ENCODE measurements at regions not wholly inside any gene's neighbourhood (a gene's known extent, or its start where the extent isn't known, plus 50 kb on each side); places are given as distances from the start of the nearest gene placed in this dataset.

DNA sequence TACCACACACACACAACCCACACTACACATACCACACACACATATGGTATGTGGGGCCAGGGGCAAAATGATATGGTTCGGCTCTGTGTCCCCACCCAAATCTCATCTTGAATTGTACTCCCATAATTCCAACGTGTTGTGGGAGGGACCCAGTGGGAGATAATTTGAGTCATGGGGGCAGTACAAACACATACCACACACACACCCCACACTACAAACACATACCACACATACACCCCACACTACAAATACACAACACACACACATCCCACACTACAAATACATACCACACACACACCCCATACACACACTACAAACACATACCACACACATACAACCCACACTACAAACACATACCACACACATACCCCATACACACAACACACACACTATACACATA, 117.8 kb downstream of the TTC32 start:
- DNase-seq, result no peak
- CTCF ChIA-PET, result no interaction called here

DNA sequence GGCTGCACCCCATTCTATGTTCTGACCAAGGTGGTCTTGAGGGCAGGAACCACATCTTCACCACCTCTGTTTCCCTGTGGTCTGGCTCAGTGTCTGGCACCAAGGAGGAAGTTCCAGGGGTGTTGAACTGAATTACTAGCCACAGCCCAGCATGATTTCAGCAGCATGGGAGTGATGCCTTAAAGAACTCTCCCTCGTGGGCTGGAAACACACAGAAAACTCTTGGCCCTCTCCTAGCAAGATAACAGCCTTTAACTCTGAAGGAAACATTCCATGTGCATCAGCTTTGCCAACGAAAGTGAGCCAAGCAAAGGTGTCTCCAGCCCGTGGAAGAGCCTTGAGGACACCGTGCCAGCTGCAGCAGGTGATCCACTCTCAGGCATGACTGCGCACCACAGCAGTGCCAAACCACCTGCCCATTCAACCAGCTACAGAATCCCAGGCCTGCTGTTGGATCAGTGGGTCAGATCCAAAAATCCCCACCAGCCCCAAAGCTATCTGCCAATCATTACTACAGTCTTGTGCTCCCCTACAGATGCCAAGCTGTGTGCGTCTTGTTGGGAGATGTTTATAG, 124.8 kb downstream of the TTC32 start:
- no peak overlapping the region for H3K27ac ChIP-seq
- POLR2A ChIA-PET (ENCODE audit: unreplicated experiment), result no interaction called here
- no peak overlapping the region for H3K4me3 ChIP-seq
- H3K4me1 ChIP-seq (replicated peaks; ENCODE audit: insufficient read depth), result peaks cover 17% of the 10 kb centered on the region
- H4K20me1 ChIP-seq (ENCODE audit: insufficient read depth), result no peaks in the 10 kb centered on the region
- no peak for DNase-seq
- 0 out of 2 replicates have a peak, but pooled peaks cover 4% of the 10 kb centered on the region for H3K9me3 ChIP-seq (ENCODE audit: insufficient read depth, low read depth)
- BruUV-seq (replicated peaks), result no TSS peak
- no peaks in the 10 kb centered on the region for H3K9me2 ChIP-seq (ENCODE audit: insufficient read depth)
- intact Hi-C loops (cut with micrococcal nuclease; ENCODE audit: unreplicated experiment), result loop anchor here (5.0 kb wide), 1 partner anchor 85 kb away; no protein-coding TSS in a partner anchor
- TF ChIP-seq, protein P1, sequence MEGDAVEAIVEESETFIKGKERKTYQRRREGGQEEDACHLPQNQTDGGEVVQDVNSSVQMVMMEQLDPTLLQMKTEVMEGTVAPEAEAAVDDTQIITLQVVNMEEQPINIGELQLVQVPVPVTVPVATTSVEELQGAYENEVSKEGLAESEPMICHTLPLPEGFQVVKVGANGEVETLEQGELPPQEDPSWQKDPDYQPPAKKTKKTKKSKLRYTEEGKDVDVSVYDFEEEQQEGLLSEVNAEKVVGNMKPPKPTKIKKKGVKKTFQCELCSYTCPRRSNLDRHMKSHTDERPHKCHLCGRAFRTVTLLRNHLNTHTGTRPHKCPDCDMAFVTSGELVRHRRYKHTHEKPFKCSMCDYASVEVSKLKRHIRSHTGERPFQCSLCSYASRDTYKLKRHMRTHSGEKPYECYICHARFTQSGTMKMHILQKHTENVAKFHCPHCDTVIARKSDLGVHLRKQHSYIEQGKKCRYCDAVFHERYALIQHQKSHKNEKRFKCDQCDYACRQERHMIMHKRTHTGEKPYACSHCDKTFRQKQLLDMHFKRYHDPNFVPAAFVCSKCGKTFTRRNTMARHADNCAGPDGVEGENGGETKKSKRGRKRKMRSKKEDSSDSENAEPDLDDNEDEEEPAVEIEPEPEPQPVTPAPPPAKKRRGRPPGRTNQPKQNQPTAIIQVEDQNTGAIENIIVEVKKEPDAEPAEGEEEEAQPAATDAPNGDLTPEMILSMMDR (conservative IDR thresholded peaks at IDR 0.05), result no peak
- TF ChIP-seq EZH2 (IDR thresholded peaks at IDR 0.05; ENCODE audit: low read depth), result no peak
- no peaks in the 10 kb centered on the region for H3K36me3 ChIP-seq (ENCODE audit: low read depth)
- H2AFZ ChIP-seq, result no peak overlapping the region
- H3K4me2 ChIP-seq, result no peak overlapping the region
- H3K27me3 ChIP-seq (ENCODE audit: insufficient read depth, low read depth), result no peaks in the 10 kb centered on the region
- no peaks in the 10 kb centered on the region for H3K79me2 ChIP-seq (ENCODE audit: low read depth)
- peaks cover 7% of the 10 kb centered on the region; the same call in 1 of the 2 replicates for H3F3A ChIP-seq (ENCODE audit: insufficient read depth, low read depth)
- CTCF ChIA-PET, result interaction anchor here (0.6 kb wide), 1 partner anchor 1256 kb away, joined by 7 read pairs; no protein-coding TSS in a partner anchor

More for the DNA sequence above, 117.8 kb downstream of the TTC32 start:
- TF ChIP-seq, protein P1 (conservative IDR thresholded peaks at IDR 0.05), result no peak
- TF ChIP-seq EZH2 (IDR thresholded peaks at IDR 0.05; ENCODE audit: low read depth), result no peak
- H2AFZ ChIP-seq, result no peak overlapping the region
- intact Hi-C loops (cut with micrococcal nuclease; ENCODE audit: unreplicated experiment), result no loop called here
- H3K27me3 ChIP-seq (ENCODE audit: insufficient read depth, low read depth), result no peaks in the 10 kb centered on the region
- no peaks in the 10 kb centered on the region for H3K9me2 ChIP-seq (ENCODE audit: insufficient read depth)
- POLR2A ChIA-PET (ENCODE audit: unreplicated experiment), result no interaction called here
- peaks cover 55% of the 10 kb centered on the region for H3K4me1 ChIP-seq (replicated peaks; ENCODE audit: insufficient read depth)
- peak overlapping the region; percentile 93 for H3K4me2 ChIP-seq
- no peaks in the 10 kb centered on the region for H3K9me3 ChIP-seq (ENCODE audit: insufficient read depth, low read depth)
- H3K36me3 ChIP-seq (ENCODE audit: low read depth), result no peaks in the 10 kb centered on the region
- peak overlapping the region; percentile 64 for H3K4me3 ChIP-seq
- peak overlapping the region; percentile 100 for H3K27ac ChIP-seq
- no TSS peak for BruUV-seq (replicated peaks)
- H4K20me1 ChIP-seq (ENCODE audit: insufficient read depth), result no peaks in the 10 kb centered on the region
- peaks cover 39% of the 10 kb centered on the region for H3F3A ChIP-seq (ENCODE audit: insufficient read depth, low read depth)
- H3K79me2 ChIP-seq (ENCODE audit: low read depth), result peaks cover 25% of the 10 kb centered on the region

DNA sequence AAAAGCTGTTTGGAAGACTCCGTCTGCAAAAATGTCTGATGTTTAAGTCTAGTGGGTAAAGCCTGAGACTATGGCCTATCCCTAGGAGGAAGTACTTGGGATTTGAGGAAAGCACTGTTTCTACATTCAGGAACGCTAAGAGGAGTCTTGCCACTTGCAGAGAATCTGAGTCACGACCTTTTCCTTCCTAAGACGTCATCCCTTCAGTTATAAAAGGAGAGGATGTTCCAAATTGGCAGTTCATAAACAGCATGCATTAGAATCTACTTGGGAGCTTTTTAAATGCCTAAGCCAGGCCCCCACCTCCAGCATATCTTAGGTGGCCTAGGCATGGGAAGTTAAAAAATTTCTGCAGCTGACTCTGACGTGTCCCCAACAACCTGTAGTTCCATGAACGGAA, 125.9 kb downstream of the TTC32 start:
- H3K27ac ChIP-seq, result no peak overlapping the region
- DNase-seq, result no peak
- H4K20me1 ChIP-seq (ENCODE audit: insufficient read depth), result no peaks in the 10 kb centered on the region
- H3K9me2 ChIP-seq (ENCODE audit: insufficient read depth), result no peaks in the 10 kb centered on the region
- H3K36me3 ChIP-seq (ENCODE audit: low read depth), result no peaks in the 10 kb centered on the region
- no TSS peak for BruUV-seq (replicated peaks)
- H3K9me3 ChIP-seq (ENCODE audit: insufficient read depth, low read depth), result 0 out of 2 replicates have a peak, but pooled peaks cover 4% of the 10 kb centered on the region
- H3K79me2 ChIP-seq (ENCODE audit: low read depth), result no peaks in the 10 kb centered on the region
- H3K4me3 ChIP-seq, result no peak overlapping the region
- H3K4me2 ChIP-seq, result no peak overlapping the region
- peaks cover 7% of the 10 kb centered on the region; the same call in 1 of the 2 replicates for H3F3A ChIP-seq (ENCODE audit: insufficient read depth, low read depth)
- intact Hi-C loops (cut with micrococcal nuclease; ENCODE audit: unreplicated experiment), result loop anchor here (5.0 kb wide), 1 partner anchor 86 kb away; no protein-coding TSS in a partner anchor
- peaks cover 17% of the 10 kb centered on the region for H3K4me1 ChIP-seq (replicated peaks; ENCODE audit: insufficient read depth)
- CTCF ChIA-PET, result no interaction called here
- no peak for TF ChIP-seq EZH2 (IDR thresholded peaks at IDR 0.05; ENCODE audit: low read depth)
- TF ChIP-seq, protein P1 (conservative IDR thresholded peaks at IDR 0.05), result no peak
- POLR2A ChIA-PET (ENCODE audit: unreplicated experiment), result no interaction called here
- H2AFZ ChIP-seq, result no peak overlapping the region
- H3K27me3 ChIP-seq (ENCODE audit: insufficient read depth, low read depth), result no peaks in the 10 kb centered on the region
